ENCODE measurements at regions not wholly inside any gene's neighbourhood (a gene's known extent, or its start where the extent isn't known, plus 50 kb on each side); places are given as distances from the start of the nearest gene placed in this dataset.

DNA sequence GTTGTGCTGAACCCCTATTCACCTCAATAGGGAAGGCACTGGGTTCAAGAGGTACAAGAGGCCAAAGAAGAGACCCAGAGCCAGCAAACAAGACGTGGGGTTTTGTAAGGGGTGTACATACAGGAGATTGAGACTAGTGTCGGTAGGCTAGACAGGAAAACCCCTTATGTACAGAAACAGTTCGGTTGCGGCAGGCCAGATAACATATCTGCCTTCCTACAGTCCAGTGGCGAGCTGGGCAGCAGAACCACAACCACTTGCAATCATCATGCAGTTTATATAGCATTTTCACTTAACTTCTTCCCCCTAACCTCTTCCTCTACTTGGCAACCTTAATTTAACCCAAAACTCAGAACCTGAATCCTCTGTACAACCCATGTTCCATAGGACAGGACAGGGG, 422.2 kb downstream of the PDHA2 start:
- TF ChIP-seq, protein P1, sequence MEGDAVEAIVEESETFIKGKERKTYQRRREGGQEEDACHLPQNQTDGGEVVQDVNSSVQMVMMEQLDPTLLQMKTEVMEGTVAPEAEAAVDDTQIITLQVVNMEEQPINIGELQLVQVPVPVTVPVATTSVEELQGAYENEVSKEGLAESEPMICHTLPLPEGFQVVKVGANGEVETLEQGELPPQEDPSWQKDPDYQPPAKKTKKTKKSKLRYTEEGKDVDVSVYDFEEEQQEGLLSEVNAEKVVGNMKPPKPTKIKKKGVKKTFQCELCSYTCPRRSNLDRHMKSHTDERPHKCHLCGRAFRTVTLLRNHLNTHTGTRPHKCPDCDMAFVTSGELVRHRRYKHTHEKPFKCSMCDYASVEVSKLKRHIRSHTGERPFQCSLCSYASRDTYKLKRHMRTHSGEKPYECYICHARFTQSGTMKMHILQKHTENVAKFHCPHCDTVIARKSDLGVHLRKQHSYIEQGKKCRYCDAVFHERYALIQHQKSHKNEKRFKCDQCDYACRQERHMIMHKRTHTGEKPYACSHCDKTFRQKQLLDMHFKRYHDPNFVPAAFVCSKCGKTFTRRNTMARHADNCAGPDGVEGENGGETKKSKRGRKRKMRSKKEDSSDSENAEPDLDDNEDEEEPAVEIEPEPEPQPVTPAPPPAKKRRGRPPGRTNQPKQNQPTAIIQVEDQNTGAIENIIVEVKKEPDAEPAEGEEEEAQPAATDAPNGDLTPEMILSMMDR (IDR thresholded peaks at IDR 0.05; ENCODE audit: low read depth, low read length, poor library complexity, severe bottlenecking) = no peak
- no peak for TF ChIP-seq EZH2phosphoT487 (IDR thresholded peaks at IDR 0.05; ENCODE audit: borderline replicate concordance, low read length)

Measured in DOHH2 (cell line).